ENCODE measurements at regions not wholly inside any gene's neighbourhood (a gene's known extent, or its start where the extent isn't known, plus 50 kb on each side); places are given as distances from the start of the nearest gene placed in this dataset.

DNA sequence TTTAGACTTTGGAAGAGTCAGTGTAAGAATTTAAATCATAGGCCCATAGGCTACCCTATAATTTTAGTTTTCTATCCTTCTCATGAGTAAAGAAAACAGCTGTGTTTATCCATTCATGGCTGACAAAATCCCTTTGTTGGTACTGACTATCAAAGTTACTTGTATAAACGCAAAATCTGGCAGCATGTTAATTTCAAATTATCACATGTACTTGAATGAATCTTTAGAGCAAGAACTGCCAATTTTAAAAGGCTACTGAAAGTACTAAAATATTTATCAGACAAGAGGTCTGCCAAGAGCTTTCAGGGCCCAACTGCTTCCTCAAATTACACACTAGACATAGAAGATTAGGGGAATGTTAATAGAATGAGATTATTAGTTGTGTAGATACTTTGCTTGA lies 66.6 kb downstream of the MYL12B start:
- Histone ChIP-seq H3K4me1 (no peaks in the 10 kb centered on the region), H3K4me3 (no peak overlapping the region), H3K9me3 (no peaks in the 10 kb centered on the region), H3K36me3 (no peaks in the 10 kb centered on the region), H3K27ac (no peak overlapping the region), H3K27me3 (ENCODE audit: low read depth) (no peaks in the 10 kb centered on the region)
- DNase-seq (no peak), ATAC-seq (no peak)
- TF ChIP-seq, protein P1, sequence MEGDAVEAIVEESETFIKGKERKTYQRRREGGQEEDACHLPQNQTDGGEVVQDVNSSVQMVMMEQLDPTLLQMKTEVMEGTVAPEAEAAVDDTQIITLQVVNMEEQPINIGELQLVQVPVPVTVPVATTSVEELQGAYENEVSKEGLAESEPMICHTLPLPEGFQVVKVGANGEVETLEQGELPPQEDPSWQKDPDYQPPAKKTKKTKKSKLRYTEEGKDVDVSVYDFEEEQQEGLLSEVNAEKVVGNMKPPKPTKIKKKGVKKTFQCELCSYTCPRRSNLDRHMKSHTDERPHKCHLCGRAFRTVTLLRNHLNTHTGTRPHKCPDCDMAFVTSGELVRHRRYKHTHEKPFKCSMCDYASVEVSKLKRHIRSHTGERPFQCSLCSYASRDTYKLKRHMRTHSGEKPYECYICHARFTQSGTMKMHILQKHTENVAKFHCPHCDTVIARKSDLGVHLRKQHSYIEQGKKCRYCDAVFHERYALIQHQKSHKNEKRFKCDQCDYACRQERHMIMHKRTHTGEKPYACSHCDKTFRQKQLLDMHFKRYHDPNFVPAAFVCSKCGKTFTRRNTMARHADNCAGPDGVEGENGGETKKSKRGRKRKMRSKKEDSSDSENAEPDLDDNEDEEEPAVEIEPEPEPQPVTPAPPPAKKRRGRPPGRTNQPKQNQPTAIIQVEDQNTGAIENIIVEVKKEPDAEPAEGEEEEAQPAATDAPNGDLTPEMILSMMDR (IDR thresholded peaks at IDR 0.05), result no peak
- intact Hi-C loops (cut with DNase I), result no loop called here

DNA sequence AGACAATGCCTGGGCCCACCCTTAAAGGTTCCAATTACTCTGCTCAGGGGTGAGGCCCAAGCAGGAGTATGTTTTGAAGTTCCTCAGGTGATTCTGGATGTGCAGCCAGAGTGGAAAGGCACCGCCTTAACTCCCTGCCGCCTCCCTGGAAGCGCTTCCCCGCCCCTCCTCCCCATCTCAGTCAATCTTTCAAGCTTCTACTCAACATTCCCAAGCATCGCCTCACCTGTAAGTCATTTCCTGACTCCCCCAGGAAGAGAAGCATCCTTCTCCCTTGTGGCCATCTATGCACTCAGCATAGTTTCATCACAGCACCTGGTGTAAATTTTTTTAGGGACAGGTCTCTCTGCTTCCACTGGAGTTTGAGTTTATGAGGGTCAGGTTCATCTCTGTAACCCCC lies 67.5 kb downstream of the MYL12B start:
- no peaks in the 10 kb centered on the region for H3K9me3 ChIP-seq
- ATAC-seq (no peak), DNase-seq (no peak)
- no peak overlapping the region for H3K27ac ChIP-seq
- H3K27me3 ChIP-seq (ENCODE audit: low read depth), result no peaks in the 10 kb centered on the region
- no peaks in the 10 kb centered on the region for H3K36me3 ChIP-seq
- no peaks in the 10 kb centered on the region for H3K4me1 ChIP-seq
- TF ChIP-seq, protein P1 (IDR thresholded peaks at IDR 0.05), result no peak
- intact Hi-C loops (cut with DNase I), result no loop called here
- no peak overlapping the region for H3K4me3 ChIP-seq

DNA sequence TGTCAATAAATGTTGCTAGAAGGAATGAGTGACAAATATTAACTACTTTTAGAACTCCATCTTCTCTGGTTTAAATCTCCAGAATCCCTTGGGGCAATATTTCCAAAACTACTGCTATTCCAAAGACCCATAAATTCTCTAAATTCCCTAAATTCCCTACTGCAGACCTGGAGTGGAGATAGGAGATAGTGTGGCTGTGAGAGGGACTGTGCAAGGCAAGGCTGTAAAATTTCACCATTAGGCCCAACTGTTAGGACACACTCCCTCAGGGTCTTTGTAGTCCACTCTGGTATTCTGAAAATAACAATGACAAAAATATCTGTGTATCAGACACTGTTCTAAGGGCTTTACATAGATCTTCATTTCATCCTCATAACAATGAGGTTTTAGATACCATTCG lies 67.9 kb downstream of the MYL12B start:
- ATAC-seq, result no peak
- TF ChIP-seq, protein P1 (IDR thresholded peaks at IDR 0.05), result no peak
- Histone ChIP-seq H3K4me1 (no peaks in the 10 kb centered on the region), H3K4me3 (no peak overlapping the region), H3K36me3 (no peaks in the 10 kb centered on the region), H3K27ac (no peak overlapping the region), H3K9me3 (no peaks in the 10 kb centered on the region), H3K27me3 (ENCODE audit: low read depth) (no peaks in the 10 kb centered on the region)
- intact Hi-C loops (cut with DNase I), result no loop called here
- DNase-seq, result no peak

DNA sequence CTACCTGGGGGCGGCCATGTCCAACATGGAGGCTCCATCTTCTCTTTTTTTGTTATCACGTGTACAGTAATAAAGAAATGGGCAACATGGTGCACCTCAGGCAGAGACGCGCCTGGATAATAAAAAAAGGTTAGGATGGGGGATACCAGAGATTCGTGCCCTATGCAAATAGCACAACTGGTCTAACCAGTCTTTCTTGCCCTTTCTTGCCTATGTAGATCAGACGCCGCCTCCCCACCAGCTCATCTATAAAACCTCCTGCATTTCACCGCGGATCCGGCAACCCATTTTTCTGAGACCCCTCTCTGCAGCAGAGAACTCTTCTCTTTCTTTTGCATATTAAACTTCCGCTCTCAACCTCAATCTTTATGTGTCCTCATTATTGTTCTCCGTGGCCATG lies 68.7 kb downstream of the MYL12B start:
- intact Hi-C loops (cut with DNase I), result no loop called here
- no peak for ATAC-seq
- H3K36me3 ChIP-seq, result no peaks in the 10 kb centered on the region
- no peak overlapping the region for H3K27ac ChIP-seq
- H3K4me1 ChIP-seq, result no peaks in the 10 kb centered on the region
- no peaks in the 10 kb centered on the region for H3K9me3 ChIP-seq
- TF ChIP-seq, protein P1 (IDR thresholded peaks at IDR 0.05), result no peak
- DNase-seq, result no peak
- no peaks in the 10 kb centered on the region for H3K27me3 ChIP-seq (ENCODE audit: low read depth)
- H3K4me3 ChIP-seq, result no peak overlapping the region

DNA sequence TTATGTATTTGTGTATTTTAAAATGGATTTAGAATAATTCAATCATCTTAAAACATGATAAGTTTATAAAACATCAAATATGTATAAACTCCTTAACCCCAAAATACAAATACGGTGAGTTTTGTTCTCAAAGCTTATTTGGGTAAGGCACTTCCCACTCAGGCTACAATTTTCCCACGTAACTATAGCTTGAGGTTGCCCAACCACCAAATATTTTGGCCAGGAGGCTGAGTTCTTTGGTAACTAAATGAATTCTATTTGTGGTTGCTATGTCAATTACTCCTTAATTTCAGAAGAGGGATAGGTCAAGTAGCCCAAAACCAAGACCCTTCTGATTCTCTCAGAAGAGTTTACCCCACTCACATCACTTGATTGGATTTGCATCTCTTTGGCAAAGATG lies 70.4 kb downstream of the MYL12B start:
- DNase-seq (no peak), ATAC-seq (no peak)
- H3K27me3 ChIP-seq (ENCODE audit: low read depth), result no peaks in the 10 kb centered on the region

More for the DNA sequence above, 70.4 kb downstream of the MYL12B start:
- no peaks in the 10 kb centered on the region for H3K36me3 ChIP-seq
- no peak overlapping the region for H3K27ac ChIP-seq
- no peaks in the 10 kb centered on the region for H3K4me1 ChIP-seq
- intact Hi-C loops (cut with DNase I), result no loop called here
- no peak overlapping the region for H3K4me3 ChIP-seq
- TF ChIP-seq, protein P1 (IDR thresholded peaks at IDR 0.05), result no peak
- no peaks in the 10 kb centered on the region for H3K9me3 ChIP-seq
